Activated T-cell treated with anti-CD3 and anti-CD28 coated beads, Interleukin-2, amount 50 U/mL, for 72 hours (primary cell): ENCODE measurements at regions not wholly inside any gene's neighbourhood (a gene's known extent, or its start where the extent isn't known, plus 50 kb on each side); places are given as distances from the start of the nearest gene placed in this dataset.

ENCODE experiments used
- ATAC-seq, 2 donors: fragments of 150-1000 bp; cut with Tn5 transposase; replicated peaks in 1 of 2; 2 replicates each; pipeline ENCODE4 v1.10.0; 2021; ENCODE audit warnings: moderate library complexity in 2 of 2, mild to moderate bottlenecking in 1 of 2
- DNase-seq, 2 donors: peaks; one replicate each; pipeline ENCODE4 v3.0.0; 2021 to 2022; ENCODE audit warnings: mixed read lengths in 1 of 2
- H3K27ac Mint-ChIP-seq: one replicate; pipeline ENCODE4 v1.8.0; 2022; ENCODE audit warnings: mild to moderate bottlenecking, moderate library complexity, mixed read lengths
- H3K27me3 Mint-ChIP-seq: one replicate; pipeline ENCODE4 v1.8.0; 2022; ENCODE audit warnings: low read depth, mixed read lengths
- H3K36me3 Mint-ChIP-seq, 2 donors: one replicate each; pipeline ENCODE4 v1.8.0; 2022; ENCODE audit warnings: mixed read lengths in 2 of 2, mild to moderate bottlenecking in 1 of 2; ENCODE audit not compliant: insufficient read depth in 2 of 2
- H3K4me1 Mint-ChIP-seq: one replicate; pipeline ENCODE4 v1.8.0; 2022; ENCODE audit warnings: low read depth, mixed read lengths
- H3K4me3 Mint-ChIP-seq, 2 donors: one replicate each; pipeline ENCODE4 v1.8.0; 2022; ENCODE audit warnings: mild to moderate bottlenecking in 2 of 2, mixed read lengths in 2 of 2, moderate library complexity in 2 of 2
- H3K9me3 Mint-ChIP-seq, 2 donors: one replicate each; pipeline ENCODE4 v1.8.0; 2022; ENCODE audit warnings: mixed read lengths in 2 of 2

DNA sequence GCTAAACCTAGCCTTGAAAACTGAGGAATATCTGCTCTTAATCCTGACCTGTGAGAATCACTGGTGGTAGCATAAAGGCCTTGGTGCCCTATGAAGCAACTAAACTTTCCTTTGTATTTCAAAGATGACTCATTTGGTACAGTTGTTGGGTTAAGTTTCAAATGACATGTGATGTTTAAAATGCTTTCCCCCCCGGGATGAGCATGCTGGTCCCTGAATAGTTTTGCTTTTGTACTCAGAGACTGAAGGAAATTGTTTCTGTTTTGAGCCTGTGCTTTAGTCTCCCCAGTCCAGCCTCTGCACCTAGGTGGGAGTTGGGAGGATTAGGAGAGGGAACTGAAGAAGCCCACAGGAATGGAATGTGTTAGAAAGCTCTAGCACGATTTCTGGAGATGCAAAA lies 258.9 kb upstream of the NPY start:
- ATAC-seq (no peak), DNase-seq (no peak)
- Mint-ChIP-seq H3K27me3 (no peaks in the 10 kb centered on the region), H3K36me3 (no peaks in the 10 kb centered on the region), H3K4me1 (no peaks in the 10 kb centered on the region), H3K4me3 (no peak overlapping the region), H3K27ac (no peak overlapping the region), H3K9me3 (no peaks in the 10 kb centered on the region)

DNA sequence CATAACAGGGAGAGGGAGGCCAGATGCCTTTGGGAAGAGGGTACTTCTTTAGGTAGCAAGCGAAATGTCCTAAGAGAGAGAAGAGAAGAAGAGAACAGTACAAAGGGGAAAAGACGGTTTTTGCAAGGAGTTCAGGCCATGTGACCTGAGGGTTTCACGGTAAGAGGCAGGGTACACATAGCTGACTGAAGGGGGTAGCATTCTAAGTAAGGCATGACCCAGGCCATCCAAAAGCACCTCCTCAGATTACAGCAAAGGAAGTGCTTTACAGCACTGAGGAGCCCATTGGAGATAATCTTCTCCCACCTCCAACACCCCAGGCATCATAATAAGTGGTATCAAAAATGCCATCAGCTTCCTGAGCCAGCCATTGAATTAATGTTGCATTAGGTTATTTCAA lies 258.2 kb upstream of the NPY start:
- Mint-ChIP-seq H3K27me3 (no peaks in the 10 kb centered on the region), H3K9me3 (no peaks in the 10 kb centered on the region), H3K4me3 (no peak overlapping the region), H3K4me1 (no peaks in the 10 kb centered on the region), H3K36me3 (no peaks in the 10 kb centered on the region), H3K27ac (no peak overlapping the region)
- ATAC-seq (no peak), DNase-seq (no peak)

DNA sequence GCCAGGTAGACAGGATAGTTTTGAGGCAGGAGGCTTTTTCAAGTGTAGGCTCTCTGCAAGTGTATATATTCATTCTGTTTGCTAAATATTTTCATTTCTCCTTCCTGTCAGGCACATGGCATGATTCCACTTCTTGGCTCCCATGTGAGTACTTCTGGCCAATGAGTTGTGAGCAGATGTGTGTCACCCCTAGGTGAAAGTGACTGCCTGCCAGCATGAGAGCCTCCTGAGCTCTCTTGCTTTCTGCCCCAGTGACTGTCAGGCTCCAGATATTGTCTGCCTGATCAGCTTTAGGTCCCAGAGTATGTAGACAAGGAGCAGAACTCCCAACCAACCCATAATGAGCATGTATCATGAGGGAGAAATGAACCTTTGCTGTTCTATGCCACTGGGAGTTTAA lies 257.6 kb upstream of the NPY start:
- no peaks in the 10 kb centered on the region for H3K36me3 Mint-ChIP-seq
- ATAC-seq (no peak), DNase-seq (no peak)
- no peak overlapping the region for H3K4me3 Mint-ChIP-seq
- H3K27ac Mint-ChIP-seq: no peak overlapping the region
- no peaks in the 10 kb centered on the region for H3K4me1 Mint-ChIP-seq
- no peaks in the 10 kb centered on the region for H3K9me3 Mint-ChIP-seq
- H3K27me3 Mint-ChIP-seq: no peaks in the 10 kb centered on the region

DNA sequence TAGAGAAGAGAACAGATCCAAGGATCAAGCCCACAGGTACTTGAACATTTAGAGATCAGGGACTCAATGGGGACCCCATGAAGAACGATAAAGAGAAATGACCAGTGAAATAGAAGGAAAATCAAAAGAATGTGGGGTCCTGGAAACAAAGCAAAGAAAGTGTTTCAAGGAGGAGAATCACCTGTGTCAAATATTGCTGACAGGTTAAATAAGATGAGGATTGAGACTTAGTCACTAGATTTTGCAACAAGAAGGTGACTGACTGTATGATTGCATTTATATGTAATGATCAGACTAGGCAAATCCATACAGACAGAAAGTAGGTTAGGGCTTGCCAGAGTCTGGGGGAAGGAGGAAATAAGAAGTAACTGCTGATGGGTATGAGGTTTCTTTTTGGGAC lies 254.9 kb upstream of the NPY start:
- Mint-ChIP-seq H3K27ac (no peak overlapping the region), H3K4me3 (no peak overlapping the region), H3K27me3 (no peaks in the 10 kb centered on the region), H3K4me1 (no peaks in the 10 kb centered on the region), H3K9me3 (no peaks in the 10 kb centered on the region), H3K36me3 (no peaks in the 10 kb centered on the region)
- ATAC-seq: no peak
- DNase-seq: no peak

DNA sequence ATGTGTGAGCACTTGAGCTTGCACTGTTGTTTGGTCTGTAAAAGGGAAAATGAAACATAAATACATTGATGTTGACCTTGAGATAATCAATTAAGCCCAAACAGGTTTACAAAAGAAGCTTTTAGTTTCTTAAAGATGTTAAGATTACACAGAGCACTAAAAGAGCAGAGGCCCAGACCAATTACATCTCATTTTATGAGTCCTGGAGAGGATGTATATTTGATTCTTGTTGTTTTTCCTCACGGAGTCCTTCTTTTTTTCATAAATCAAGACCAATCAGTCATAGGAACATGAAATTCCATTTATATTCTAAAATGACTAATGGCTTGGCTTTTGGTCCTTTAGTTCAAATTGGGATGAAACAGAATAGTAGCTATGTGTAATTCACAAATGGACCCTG lies 249.7 kb upstream of the NPY start:
- no peak for DNase-seq
- Mint-ChIP-seq H3K4me3 (no peak overlapping the region), H3K4me1 (peaks cover 6% of the 10 kb centered on the region), H3K9me3 (no peaks in the 10 kb centered on the region), H3K27ac (no peak overlapping the region), H3K27me3 (no peaks in the 10 kb centered on the region), H3K36me3 (no peaks in the 10 kb centered on the region)
- ATAC-seq: no peak

DNA sequence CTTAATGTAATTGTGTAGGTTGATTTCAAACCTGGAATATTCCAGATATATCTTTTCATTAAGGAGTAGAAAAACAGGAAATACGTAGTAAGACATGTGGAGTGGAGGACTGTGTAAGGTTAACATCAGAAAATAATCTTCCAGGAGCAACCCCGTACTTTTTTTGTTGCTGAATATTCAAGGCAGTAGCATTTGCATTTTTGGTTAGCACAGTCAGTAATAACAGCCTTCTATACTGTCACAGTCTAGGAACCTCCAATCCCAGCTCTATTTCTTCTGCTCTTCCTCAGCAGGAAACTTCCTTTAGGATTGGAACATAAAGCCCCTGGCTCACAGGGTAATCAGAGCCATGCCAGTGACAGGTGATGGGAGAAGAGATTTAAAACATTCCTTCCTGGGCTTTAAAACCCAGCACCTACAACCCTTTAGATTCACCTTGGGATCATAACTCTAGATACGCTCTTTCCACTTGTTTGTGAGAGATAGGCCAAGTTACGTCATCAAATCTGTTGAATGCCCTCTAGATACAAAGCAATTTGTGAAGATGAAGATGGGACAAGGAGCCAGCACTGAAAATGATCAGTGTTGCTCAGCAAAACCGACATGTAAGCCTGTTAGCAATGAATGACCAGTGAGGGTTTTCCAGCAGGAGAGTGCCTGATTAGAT lies 248.5 kb upstream of the NPY start:
- peaks cover 6% of the 10 kb centered on the region for H3K4me1 Mint-ChIP-seq
- H3K27ac Mint-ChIP-seq: no peak overlapping the region
- H3K9me3 Mint-ChIP-seq: no peaks in the 10 kb centered on the region
- no peak for DNase-seq
- H3K4me3 Mint-ChIP-seq: no peak overlapping the region
- H3K27me3 Mint-ChIP-seq: no peaks in the 10 kb centered on the region
- no peaks in the 10 kb centered on the region for H3K36me3 Mint-ChIP-seq
- ATAC-seq: no peak

DNA sequence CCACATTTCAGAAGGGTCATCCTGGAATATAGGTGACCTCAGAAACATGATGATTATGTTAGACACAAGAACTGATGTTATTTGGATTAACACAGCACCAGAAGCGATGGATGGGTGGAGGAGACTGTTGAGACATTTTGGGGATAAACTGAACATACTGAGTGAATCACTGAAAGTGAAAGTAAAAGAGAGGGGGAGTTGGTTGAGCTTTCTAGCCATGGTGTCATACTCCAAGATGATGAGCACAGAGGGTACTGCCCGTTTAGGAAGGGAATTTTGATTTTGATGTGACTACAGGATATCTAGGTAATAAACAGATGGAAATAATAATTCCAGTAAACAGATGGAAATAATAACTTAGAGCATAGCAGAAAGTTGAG lies 248.0 kb upstream of the NPY start:
- Mint-ChIP-seq H3K4me1 (peaks cover 6% of the 10 kb centered on the region), H3K36me3 (no peaks in the 10 kb centered on the region), H3K4me3 (no peak overlapping the region), H3K27ac (no peak overlapping the region), H3K9me3 (no peaks in the 10 kb centered on the region), H3K27me3 (no peaks in the 10 kb centered on the region)
- ATAC-seq (no peak), DNase-seq (no peak)

DNA sequence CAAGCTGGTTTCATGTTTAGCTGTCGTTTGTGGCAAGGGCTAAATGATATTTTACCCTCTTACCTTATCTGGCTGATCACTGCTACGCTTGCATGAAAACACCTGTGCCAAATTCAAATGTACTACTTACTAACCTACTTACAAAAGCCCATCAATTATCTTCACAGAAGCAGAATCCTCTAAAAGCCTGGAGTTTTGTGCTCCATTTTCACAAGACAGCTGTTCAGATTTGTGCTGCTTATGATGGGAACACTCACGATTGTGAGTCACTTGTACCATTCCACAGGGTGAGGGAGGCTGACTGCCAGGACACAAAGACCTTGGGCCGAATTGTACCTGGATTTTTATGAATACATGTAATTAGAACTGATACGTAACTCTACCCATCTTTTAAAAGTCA lies 245.0 kb upstream of the NPY start:
- H3K27me3 Mint-ChIP-seq: no peaks in the 10 kb centered on the region
- no peaks in the 10 kb centered on the region for H3K36me3 Mint-ChIP-seq
- H3K27ac Mint-ChIP-seq: no peak overlapping the region
- ATAC-seq: no peak
- no peak for DNase-seq
- H3K4me3 Mint-ChIP-seq: no peak overlapping the region
- H3K4me1 Mint-ChIP-seq: peaks cover 6% of the 10 kb centered on the region
- H3K9me3 Mint-ChIP-seq: no peaks in the 10 kb centered on the region

DNA sequence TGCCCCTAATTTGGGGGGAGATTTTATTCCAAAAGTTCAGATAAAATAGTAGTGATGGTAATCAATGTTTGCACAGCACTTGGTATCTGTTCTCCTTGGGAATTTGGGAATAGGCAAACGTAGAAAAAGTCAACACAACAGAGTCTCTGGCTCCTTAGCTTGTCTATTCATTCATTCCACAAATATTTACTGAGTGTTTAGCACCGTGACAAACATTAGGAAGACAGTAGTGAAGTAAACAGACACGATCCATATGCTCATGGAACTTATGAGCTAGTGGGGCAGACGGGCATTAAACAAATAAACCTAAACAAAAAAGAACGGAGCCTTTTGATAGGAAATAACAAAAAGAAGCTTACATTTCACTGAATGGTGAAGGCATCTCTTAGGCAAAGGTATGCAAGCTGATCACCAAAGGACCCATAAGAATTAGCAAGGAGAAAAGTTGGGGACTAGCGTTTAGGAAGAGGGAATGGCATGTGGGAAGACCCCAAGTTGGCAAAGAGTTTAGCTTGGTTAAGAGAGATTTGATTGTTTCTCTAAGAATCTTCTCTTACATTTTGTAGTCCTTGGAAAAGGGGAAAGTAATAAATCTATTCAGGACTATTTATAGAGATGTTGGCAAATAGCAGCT lies 243.9 kb upstream of the NPY start:
- ATAC-seq: no peak
- H3K27ac Mint-ChIP-seq: no peak overlapping the region
- no peak for DNase-seq
- H3K4me3 Mint-ChIP-seq: no peak overlapping the region
- peaks cover 6% of the 10 kb centered on the region for H3K4me1 Mint-ChIP-seq
- H3K36me3 Mint-ChIP-seq: no peaks in the 10 kb centered on the region
- H3K27me3 Mint-ChIP-seq: peaks cover 7% of the 10 kb centered on the region
- no peaks in the 10 kb centered on the region for H3K9me3 Mint-ChIP-seq

DNA sequence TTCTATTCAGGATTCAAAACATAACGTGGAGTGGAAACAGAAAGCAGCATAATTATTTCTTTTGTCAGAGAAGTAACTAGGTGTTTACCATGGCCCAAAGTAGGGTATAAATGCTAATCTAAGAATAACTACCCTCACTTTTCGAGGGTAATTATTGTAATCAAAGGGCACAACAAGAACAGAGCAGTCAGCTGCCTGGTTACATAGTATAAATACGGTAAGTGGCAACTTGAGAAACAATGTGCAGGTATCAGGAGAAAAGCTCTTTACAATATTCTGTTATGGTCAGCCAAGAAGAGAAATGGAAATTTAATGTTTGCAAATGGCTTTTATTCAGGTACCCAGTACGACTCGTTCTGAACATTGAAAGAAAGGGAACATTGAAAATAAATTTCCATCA lies 242.0 kb upstream of the NPY start:
- no peaks in the 10 kb centered on the region for H3K36me3 Mint-ChIP-seq
- no peak for DNase-seq
- H3K27ac Mint-ChIP-seq: no peak overlapping the region
- H3K9me3 Mint-ChIP-seq: no peaks in the 10 kb centered on the region
- H3K4me3 Mint-ChIP-seq: no peak overlapping the region
- H3K4me1 Mint-ChIP-seq: no peaks in the 10 kb centered on the region
- no peak for ATAC-seq
- peaks cover 7% of the 10 kb centered on the region for H3K27me3 Mint-ChIP-seq

DNA sequence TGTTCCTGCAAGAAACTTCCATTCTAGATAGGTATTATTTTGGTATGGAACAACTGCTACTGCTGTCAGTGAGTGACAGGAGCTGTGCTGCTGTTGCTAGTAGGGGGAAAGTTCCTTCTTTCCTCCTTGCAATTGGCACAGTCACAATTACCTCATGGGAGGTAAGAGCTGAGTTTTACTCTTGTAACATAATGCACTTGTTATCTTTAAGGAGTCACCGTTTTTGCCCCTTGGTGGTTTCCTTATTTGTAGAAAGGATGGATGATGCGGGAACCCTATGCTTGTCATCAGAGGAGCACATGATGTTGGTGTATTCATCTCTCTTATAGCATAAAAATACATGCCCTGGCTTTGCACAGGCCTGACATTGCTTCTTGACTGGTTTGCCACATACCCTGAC lies 234.7 kb upstream of the NPY start:
- no peak overlapping the region for H3K27ac Mint-ChIP-seq
- no peak overlapping the region for H3K4me3 Mint-ChIP-seq
- no peaks in the 10 kb centered on the region for H3K4me1 Mint-ChIP-seq
- DNase-seq: no peak
- no peak for ATAC-seq
- no peaks in the 10 kb centered on the region for H3K9me3 Mint-ChIP-seq
- H3K36me3 Mint-ChIP-seq: no peaks in the 10 kb centered on the region
- peaks cover 31% of the 10 kb centered on the region for H3K27me3 Mint-ChIP-seq

DNA sequence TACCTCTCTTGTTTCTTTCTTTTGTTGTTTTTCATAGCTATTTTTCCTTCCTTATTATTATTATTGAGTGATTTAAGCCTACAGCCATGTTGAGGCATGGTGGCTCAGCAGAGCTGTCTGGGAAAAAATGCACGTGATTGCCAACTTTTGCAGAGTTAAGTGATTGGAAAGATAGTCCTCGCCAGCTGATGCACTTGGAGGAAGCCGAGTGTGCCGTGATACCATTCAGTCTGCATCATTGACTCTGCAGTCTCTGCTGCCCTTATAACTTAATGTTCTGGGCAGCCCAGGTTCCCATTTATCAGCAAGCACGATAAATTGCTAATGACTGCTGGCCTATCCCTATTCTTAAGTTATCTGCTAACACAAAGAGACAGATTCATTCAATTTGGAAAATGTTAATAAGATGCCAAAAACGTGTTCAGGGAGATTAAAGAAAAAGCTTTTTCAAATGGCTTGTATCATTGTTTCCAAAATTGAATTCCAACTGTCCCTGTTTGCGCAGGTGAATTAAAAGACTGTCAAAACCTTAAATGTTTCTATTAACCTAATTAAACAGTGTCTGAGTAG lies 232.9 kb upstream of the NPY start:
- ATAC-seq: no peak
- H3K27ac Mint-ChIP-seq: no peak overlapping the region

DNA sequence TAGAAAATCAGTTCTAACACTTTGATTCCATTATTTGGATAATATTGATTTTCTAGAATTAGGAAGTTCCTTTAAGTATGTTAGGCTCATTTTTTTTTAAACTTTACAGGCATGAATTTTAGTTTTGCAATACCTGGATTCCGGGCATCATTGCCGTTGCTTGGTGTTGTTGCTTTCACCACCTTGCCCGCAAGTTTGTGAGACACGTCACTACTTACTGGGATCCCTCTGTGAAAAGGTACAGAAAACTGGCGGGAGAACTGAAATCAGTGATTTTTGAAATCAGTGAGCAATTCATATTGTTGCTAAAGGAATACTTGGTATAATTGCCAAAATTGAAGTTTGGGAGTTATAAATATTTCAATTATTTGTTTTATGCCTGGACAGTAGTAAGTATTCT lies 232.3 kb upstream of the NPY start:
- no peaks in the 10 kb centered on the region for H3K4me1 Mint-ChIP-seq
- H3K27ac Mint-ChIP-seq: no peak overlapping the region
- peaks cover 32% of the 10 kb centered on the region for H3K27me3 Mint-ChIP-seq

More for the DNA sequence above, 232.9 kb upstream of the NPY start:
- Mint-ChIP-seq H3K4me3 (no peak overlapping the region), H3K27me3 (peaks cover 32% of the 10 kb centered on the region), H3K36me3 (no peaks in the 10 kb centered on the region), H3K9me3 (no peaks in the 10 kb centered on the region), H3K4me1 (no peaks in the 10 kb centered on the region)
- DNase-seq: no peak

More for the DNA sequence above, 232.3 kb upstream of the NPY start:
- ATAC-seq: no peak
- Mint-ChIP-seq H3K36me3 (no peaks in the 10 kb centered on the region), H3K4me3 (no peak overlapping the region), H3K9me3 (no peaks in the 10 kb centered on the region)
- DNase-seq: no peak
